ENCODE measurements at regions not wholly inside any gene's neighbourhood (a gene's known extent, or its start where the extent isn't known, plus 50 kb on each side); places are given as distances from the start of the nearest gene placed in this dataset.

DNA sequence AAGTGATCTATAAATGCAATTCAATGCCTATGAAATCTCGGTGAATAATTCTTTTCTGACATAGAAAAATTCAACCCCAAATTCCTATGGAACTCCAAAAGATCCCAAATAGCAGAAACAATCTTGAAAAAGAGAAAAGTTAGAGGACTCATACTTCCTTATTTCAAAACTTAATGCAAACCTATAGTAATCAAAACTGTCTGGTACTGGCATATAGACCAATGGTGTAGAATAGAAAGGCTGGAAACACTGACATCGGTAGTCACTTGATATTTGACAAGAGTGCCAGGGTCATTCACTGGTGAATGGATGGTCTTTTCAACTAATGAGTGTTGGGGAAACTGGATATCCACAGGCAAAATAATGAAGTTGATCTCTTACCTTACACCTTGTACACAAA, 637.1 kb upstream of the PCDH9 start:
- DNase-seq = no peak

- DNase-seq = no peak
These were observed 630.2 kb upstream of the PCDH9 start for GRCh38 chr13:67860315-67860714.

- DNase-seq = no peak
These were observed 629.8 kb upstream of the PCDH9 start for GRCh38 chr13:67859904-67860303.

DNA sequence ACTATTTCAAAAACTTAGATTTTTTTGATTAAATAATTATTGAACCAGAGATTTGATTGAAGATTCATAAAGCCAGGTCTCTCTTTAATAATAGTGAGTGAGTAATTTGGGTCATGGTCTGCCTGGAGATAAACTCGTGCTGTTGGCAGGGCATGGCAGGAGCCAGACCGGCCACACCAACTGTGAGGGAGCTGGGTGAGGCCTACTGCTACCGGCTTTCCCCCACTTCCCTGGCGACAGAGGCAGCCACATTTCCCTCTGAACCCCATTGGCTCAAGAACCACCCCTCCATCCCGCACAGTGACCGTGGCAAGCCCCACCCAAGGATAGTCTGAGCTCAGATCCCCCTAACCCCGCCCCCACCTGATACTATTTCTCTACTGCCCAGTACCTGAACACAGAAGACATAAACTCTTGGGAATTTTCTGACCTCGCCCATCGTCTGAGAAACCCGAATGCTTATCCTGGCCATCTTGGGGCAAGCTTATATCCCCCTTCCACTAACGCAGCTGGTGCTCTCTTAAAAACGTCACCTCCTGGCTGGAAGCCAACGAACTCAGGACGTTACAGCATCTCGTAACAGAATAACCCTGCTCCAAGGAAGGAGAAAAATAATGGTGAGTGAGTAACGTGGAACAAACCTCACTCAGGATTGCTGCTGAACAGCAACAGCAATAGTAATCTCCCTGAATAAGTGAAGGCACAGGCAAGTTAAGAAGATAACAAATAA, 627.6 kb upstream of the PCDH9 start:
- DNase-seq = no peak

- no peak for DNase-seq
These were observed 626.8 kb upstream of the PCDH9 start for GRCh38 chr13:67856955-67857354.

- no peak for DNase-seq
These were observed 625.7 kb upstream of the PCDH9 start for GRCh38 chr13:67855741-67856238.

DNA sequence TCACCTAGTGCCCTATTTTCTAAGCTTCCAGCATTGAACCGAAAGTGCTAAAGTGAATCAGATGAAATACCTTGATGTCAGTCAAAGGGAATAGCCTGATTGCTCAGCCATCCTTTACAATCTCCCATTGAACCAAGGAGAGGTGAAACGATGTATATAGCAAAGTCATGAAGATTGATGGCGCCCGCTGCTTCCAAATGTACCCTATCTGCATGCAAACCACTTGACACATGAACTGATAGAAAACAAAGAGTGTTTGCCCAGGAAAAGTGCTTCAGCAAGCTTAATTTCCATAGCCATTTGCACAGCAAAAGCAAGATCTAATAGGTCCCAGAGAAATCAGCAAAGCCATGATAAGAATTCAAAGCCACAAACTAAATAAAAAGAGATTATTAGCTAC, 624.9 kb upstream of the PCDH9 start:
- no peak for DNase-seq

DNA sequence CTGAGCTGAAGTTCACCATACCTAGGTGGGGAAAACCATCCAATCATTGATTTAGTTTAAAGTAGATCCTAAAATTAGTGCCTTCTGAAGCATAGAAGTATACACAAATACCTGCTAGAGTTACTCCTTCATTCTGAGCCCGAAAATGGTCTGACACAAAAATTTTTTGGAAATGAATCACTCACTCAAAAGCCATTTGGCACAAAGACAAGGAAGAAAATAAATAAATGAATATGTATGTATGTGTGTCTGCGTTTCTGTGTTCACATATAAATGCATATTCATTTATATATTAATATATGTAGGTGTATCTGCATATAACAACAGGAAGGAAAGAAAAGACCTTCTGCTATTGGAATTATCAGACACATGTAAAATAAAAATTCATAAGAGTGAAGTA, 614.4 kb upstream of the PCDH9 start:
- no peak for DNase-seq

- no peak for DNase-seq
These were observed 610.9 kb upstream of the PCDH9 start for GRCh38 chr13:67841071-67841470.

DNA sequence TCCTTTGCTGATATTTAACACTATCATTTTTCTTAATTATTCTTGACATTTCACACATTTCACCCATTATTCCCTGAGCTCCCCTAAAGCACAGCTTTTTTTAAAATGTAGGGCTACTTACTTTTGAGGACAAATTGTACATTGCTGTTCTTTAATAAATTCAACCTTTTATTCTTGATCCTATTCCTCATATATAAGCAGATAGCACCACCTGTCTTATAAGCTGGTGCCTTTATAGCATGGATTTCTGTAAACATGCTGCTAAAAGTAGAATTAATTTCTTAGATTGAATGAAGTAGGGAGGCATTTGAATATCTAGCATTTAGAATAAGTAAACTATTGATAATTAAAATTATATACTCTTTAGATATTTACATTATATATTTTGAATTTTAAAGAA, 603.4 kb upstream of the PCDH9 start:
- no peak for DNase-seq

GRCh38 chr13:67829641-67830040, 599.5 kb upstream of the PCDH9 start:
- no peak for DNase-seq

DNA sequence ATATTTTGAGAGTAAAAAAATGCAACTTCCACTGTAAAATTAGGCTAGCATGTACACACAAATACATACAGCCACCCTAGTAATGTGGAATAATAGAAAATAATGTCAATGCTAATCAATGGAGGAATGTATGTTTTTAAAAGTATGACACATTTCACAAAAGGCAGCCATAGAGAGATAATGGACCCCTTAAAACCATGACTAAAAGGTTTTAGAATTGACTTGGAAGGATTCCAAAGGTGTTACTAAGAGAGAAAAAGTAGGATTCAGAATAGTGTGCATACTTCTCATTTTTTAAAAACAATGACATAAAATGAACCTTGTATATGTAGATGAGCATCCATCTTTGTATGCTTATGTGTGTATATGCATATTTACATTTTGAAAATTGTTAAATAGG, 597.9 kb upstream of the PCDH9 start:
- no peak for DNase-seq

GRCh38 chr13:67821606-67822005, 591.5 kb upstream of the PCDH9 start:
- no peak for DNase-seq

GRCh38 chr13:67806796-67807195, 576.7 kb upstream of the PCDH9 start:
- DNase-seq = no peak

DNA sequence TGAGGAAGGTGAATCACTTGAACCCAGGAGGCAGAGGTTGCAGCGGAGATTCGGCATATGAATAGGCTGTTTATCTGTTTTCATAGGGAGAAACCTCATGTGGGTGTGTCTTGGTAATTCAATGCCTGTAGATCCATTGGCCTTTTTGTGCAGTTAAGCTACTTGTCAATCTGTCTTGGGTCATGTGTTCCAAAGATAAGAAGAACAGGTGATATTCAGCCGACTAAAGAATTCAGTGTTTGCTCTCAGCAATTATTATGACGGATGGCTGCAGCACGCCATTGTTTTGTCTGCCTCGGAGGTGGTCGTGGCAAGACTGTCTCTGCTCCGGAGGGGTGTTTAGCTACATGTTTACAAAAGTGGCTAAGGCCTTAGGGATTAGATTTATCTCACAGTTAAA, 573.0 kb upstream of the PCDH9 start:
- no peak for DNase-seq

GRCh38 chr13:67792151-67792676, 562.1 kb upstream of the PCDH9 start:
- DNase-seq = no peak

- no peak for DNase-seq
These were observed 560.9 kb upstream of the PCDH9 start for GRCh38 chr13:67791047-67791446.

- no peak for DNase-seq
These were observed 546.0 kb upstream of the PCDH9 start for GRCh38 chr13:67776151-67776550.

DNA sequence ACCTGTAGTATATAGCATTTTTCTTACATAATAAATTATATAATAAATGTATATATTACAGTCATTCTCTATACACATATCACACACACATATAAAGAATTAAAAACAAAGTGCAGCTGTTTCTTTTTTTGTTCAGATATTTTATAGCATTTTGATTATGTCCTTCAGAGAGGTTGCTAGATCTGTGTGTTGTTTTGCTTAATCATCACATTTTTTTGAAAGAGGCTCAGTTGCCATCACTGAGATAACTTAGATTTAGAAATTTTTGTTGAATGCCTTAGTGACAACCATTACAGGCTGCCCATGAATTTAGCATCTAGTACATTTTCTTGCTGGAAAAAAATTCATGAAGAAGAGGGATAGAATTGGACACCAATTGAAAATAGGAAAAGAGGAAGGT, 545.2 kb upstream of the PCDH9 start:
- no peak for DNase-seq

GRCh38 chr13:67772807-67773453, 542.8 kb upstream of the PCDH9 start:
- DNase-seq = no peak

- no peak for DNase-seq
These were observed 541.0 kb upstream of the PCDH9 start for GRCh38 chr13:67771106-67771505.

GRCh38 chr13:67769987-67770341, 539.8 kb upstream of the PCDH9 start:
- DNase-seq = no peak

- no peak for DNase-seq
These were observed 539.2 kb upstream of the PCDH9 start for GRCh38 chr13:67769063-67769986.
